Colonic mucosa (tissue), 4 donors: ENCODE measurements at regions not wholly inside any gene's neighbourhood (a gene's known extent, or its start where the extent isn't known, plus 50 kb on each side); places are given as distances from the start of the nearest gene placed in this dataset.
"Not testable (repeated sequence)": the region's sequence is repeated elsewhere in the genome, so short reads cannot be mapped to it uniquely, and the experiment has no call there.

Experiments used
- DNase-seq: peaks from one replicate; pipeline ENCODE4 v3.0.0-alpha.2; 2020
- H3K27ac ChIP-seq: fragments of 200-600 bp; one replicate; pipeline ENCODE4 v1.8.0; 2021
- H3K27me3 ChIP-seq: fragments of 200-600 bp; one replicate; pipeline ENCODE4 v1.8.0; 2021
- H3K36me3 ChIP-seq: fragments of 200-600 bp; one replicate; pipeline ENCODE4 v1.8.0; 2021
- H3K4me1 ChIP-seq: fragments of 200-600 bp; one replicate; pipeline ENCODE4 v1.8.0; 2021; ENCODE audit warnings: mild to moderate bottlenecking
- H3K4me3 ChIP-seq: fragments of 200-600 bp; one replicate; pipeline ENCODE4 v1.8.0; 2021
- H3K9ac ChIP-seq, 2 donors: one replicate each; pipeline ENCODE4 v1.7.0; 2013; ENCODE audit warnings: control low read depth in 2 of 2, low read depth in 2 of 2, low read length in 2 of 2
- H3K9me3 ChIP-seq: fragments of 200-600 bp; one replicate; pipeline ENCODE4 v1.8.0; 2021
- intact Hi-C: fragments of 100-400 bp; cut with DNase I; formaldehyde crosslinking; loops from one replicate; pipeline ENCODE4 v1.14.1; 2022
- TF ChIP-seq, protein P1 (sequence below): fragments of 200-600 bp; IDR thresholded peaks from one replicate; pipeline ENCODE4 v1.8.0; 2022; ENCODE audit warnings: antibody characterized with exemption, mild to moderate bottlenecking
- donor health status: healthy.
- donor health status: DM: no; HTN: no; CAD: no.
- donor health status: DM: no; HTN: no; CAD: no.

DNA sequence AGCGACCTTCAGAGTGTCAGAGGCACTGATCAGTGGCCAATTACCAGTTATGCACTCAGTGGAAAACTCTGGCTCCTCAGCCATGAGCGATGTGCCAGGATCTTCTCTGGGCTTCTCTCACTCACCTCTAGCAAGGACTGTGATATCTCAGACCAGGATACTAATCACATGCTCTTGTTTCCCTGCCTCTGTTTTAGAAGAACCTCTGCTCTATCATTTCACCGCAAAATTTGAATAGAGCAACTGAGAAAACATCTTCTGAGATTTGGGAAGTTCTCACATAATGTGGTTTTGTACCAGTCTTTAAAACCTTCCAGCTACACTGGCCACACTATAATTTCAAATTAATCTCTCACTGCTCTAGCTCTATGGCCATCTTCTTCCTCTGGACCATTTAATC, 325.8 kb upstream of the FRG2C start:
- TF ChIP-seq, protein P1, sequence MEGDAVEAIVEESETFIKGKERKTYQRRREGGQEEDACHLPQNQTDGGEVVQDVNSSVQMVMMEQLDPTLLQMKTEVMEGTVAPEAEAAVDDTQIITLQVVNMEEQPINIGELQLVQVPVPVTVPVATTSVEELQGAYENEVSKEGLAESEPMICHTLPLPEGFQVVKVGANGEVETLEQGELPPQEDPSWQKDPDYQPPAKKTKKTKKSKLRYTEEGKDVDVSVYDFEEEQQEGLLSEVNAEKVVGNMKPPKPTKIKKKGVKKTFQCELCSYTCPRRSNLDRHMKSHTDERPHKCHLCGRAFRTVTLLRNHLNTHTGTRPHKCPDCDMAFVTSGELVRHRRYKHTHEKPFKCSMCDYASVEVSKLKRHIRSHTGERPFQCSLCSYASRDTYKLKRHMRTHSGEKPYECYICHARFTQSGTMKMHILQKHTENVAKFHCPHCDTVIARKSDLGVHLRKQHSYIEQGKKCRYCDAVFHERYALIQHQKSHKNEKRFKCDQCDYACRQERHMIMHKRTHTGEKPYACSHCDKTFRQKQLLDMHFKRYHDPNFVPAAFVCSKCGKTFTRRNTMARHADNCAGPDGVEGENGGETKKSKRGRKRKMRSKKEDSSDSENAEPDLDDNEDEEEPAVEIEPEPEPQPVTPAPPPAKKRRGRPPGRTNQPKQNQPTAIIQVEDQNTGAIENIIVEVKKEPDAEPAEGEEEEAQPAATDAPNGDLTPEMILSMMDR = no peak
- H3K27me3 ChIP-seq = no peaks in the 10 kb centered on the region
- no peaks in the 10 kb centered on the region for H3K36me3 ChIP-seq
- intact Hi-C loops = no loop called here
- no peaks in the 10 kb centered on the region for H3K4me1 ChIP-seq
- H3K27ac ChIP-seq = no peak overlapping the region
- no peak overlapping the region for H3K9ac ChIP-seq
- H3K4me3 ChIP-seq = no peak overlapping the region
- no peak for DNase-seq
- no peaks in the 10 kb centered on the region for H3K9me3 ChIP-seq

GRCh38 chr3:75341324-75342067, 322.6 kb upstream of the FRG2C start:
- Histone ChIP-seq H3K9ac (no peak overlapping the region), H3K36me3 (no peaks in the 10 kb centered on the region), H3K4me1 (no peaks in the 10 kb centered on the region), H3K4me3 (no peak overlapping the region), H3K9me3 (no peaks in the 10 kb centered on the region), H3K27ac (no peak overlapping the region), H3K27me3 (no peaks in the 10 kb centered on the region)
- DNase-seq = no peak
- intact Hi-C loops = no loop called here
- TF ChIP-seq, protein P1 = no peak

DNA sequence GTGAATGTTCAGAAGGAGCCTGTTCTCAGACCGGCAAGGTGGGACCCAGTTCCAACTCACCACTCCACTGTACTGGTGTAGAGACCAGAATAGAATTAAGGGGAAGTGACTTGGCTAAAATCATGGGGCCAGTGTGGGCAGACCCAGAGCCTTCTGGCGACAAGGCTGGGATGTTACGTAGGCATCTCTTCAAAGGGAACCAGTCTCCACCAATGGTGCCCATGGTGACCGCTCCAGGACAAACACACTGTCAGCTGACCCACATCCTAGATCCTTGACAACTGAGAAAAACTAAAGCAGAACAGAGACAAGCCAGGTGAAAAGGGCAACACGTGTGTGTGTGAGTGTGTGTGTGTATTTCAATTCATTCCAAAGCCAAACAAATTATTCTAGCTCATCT, 321.7 kb upstream of the FRG2C start:
- H3K4me3 ChIP-seq = no peak overlapping the region
- H3K9me3 ChIP-seq = no peaks in the 10 kb centered on the region
- no peak overlapping the region for H3K9ac ChIP-seq
- H3K27ac ChIP-seq = no peak overlapping the region
- intact Hi-C loops = no loop called here
- H3K4me1 ChIP-seq = no peaks in the 10 kb centered on the region
- H3K27me3 ChIP-seq = no peaks in the 10 kb centered on the region
- TF ChIP-seq, protein P1 = no peak
- no peak for DNase-seq
- no peaks in the 10 kb centered on the region for H3K36me3 ChIP-seq

DNA sequence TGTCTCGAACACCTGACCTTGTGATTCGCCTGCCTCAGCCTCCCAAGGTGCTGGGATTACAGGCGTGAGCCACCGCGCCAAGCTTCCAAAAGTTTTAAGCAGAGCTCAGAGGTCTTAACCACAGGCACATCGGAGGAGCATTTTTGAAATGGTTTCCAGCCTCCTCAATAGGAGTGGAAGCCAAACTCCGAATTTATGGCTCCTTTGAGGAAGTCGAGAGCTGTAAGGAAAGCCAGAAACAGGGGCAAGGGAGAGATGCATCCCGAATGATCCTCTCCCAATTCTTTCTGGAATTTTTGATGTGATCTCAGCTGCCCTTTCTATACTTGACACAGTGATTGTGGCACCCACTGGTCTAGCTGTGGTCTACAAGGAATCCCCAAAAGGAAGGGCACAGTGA, 313.6 kb upstream of the FRG2C start:
- H3K9ac ChIP-seq, H3K27me3 ChIP-seq, H3K36me3 ChIP-seq, H3K9me3 ChIP-seq, H3K4me3 ChIP-seq, H3K4me1 ChIP-seq, H3K27ac ChIP-seq, intact Hi-C loops, DNase-seq: not testable (repeated sequence)

- H3K9ac ChIP-seq, H3K36me3 ChIP-seq, intact Hi-C loops, H3K9me3 ChIP-seq, H3K27me3 ChIP-seq, H3K27ac ChIP-seq, H3K4me3 ChIP-seq, H3K4me1 ChIP-seq: not testable (repeated sequence)
- peak; percentile 63 for DNase-seq
These were observed 301.9 kb upstream of the FRG2C start for GRCh38 chr3:75362086-75362784.

- H3K4me3 ChIP-seq, DNase-seq, H3K27ac ChIP-seq, H3K27me3 ChIP-seq, H3K36me3 ChIP-seq, H3K4me1 ChIP-seq, H3K9ac ChIP-seq, intact Hi-C loops, H3K9me3 ChIP-seq: not testable (repeated sequence)
These were observed 291.2 kb upstream of the FRG2C start for GRCh38 chr3:75372964-75373363.

- H3K4me3 ChIP-seq, H3K27ac ChIP-seq, DNase-seq, H3K4me1 ChIP-seq, intact Hi-C loops, H3K27me3 ChIP-seq, H3K9ac ChIP-seq, H3K9me3 ChIP-seq, H3K36me3 ChIP-seq: not testable (repeated sequence)
These were observed 284.3 kb upstream of the FRG2C start for GRCh38 chr3:75379840-75380239.
